HL-60/S4 treated with phorbol 12-myristate 13-acetate at 8.2 ng/mL for 4 days and 3 days (cell line): ENCODE measurements at regions not wholly inside any gene's neighbourhood (a gene's known extent, or its start where the extent isn't known, plus 50 kb on each side); places are given as distances from the start of the nearest gene placed in this dataset.
"Not testable (repeated sequence)": the region's sequence is repeated elsewhere in the genome, so short reads cannot be mapped to it uniquely, and the experiment has no call there.

ENCODE experiments used
- in situ Hi-C: fragments of 300-500 bp; cut with MboI; formaldehyde crosslinking; loops from 2 replicates; pipeline ENCODE4 v1.15.0; 2022; ENCODE audit warnings: low sequenced_read_pairs

DNA sequence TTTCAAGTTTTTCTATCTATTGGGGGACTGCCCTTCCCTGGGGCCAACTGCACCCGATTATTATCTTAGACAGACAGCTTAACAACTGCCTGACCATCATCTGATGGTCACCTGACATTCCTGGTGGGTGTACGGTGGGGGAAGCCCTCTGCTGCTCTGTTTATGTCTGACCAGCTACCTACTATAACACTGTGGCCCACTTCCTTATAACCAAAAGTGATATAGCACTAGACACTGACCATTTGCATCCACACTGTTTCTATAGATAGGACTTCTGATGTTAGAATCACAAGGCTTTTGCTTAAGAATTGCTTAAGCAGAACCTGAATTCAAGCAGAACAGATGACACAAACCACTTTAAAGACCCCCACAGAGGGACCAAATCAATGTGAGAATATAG, 110.5 kb upstream of the RAI14 start:
- in situ Hi-C loops, result loop anchor here (10.0 kb wide), 1 partner anchor 61 kb away; no protein-coding TSS in a partner anchor

DNA sequence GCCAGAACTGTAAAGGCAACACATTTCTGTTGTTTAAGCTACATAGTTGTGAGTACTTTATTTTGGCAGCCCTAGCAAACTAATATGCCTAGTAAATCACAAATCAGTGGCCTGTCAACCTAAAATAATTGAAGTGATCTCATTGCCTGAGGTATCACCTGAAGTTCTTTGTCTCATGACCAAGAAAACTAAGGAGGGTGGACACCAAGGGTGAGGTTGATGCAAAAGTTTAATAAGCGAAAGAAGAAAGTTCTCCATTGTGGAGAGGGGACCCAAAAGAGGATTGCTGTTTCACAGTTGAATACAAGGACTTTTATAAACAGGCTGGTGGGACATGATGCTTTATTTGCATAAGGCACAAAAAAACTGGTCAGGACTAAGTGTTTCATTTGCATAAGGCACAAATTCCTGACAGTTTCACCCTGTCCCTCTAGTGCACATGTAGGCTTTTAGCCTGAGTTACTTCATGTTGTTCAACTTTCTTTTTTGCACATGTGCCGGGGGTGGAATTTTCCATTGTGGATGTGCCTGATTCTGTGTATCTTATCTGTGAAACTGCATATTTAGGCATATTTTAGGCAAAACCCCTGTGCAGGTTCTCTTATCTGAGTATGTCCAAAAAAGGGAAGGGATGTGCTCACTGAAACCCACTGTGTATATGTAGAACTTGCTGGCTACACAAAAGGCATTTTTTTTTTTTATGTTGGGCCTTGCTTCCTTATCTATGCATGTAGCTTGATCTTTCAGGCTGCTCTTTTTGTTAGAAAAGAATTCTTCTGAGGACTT, 108.6 kb upstream of the RAI14 start:
- in situ Hi-C loops, result loop anchor here (10.0 kb wide), 1 partner anchor 63 kb away; no protein-coding TSS in a partner anchor

DNA sequence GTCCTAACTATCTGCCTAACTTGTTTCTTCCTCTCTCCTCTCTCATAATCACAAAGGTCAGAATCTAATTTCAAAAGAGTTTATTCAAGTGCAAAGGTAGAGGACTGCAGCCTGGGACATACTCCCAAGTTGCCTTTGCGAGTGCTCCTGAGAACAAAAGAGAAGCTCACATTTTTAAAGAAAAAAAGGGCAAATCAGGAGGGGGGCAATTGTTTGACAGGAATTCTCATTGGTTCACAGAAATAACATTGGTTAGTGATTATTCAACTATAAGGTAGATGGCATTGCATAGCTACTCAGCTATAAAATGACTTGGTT, 108.1 kb upstream of the RAI14 start:
- in situ Hi-C loops, result loop anchor here (10.0 kb wide), 1 partner anchor 63 kb away; no protein-coding TSS in a partner anchor

DNA sequence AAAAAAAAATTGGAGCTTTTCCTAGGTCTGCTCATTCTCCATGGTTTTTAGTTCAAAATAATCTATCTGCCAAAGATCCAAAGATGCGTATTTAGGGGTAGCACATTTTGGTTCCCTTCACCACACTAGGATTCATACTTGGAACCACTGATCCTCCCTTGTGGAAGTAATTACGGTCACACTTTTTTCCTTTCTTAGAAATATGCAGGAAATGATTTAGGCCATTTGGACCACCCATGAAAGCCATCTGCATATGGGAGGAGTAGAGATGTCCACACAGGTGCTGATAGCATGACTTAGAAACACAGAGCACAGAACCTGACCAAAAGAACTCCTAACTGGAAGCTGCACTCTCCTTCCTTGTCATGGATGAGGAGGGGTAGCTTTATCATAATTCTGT, 105.9 kb upstream of the RAI14 start:
- in situ Hi-C loops, result no loop called here

DNA sequence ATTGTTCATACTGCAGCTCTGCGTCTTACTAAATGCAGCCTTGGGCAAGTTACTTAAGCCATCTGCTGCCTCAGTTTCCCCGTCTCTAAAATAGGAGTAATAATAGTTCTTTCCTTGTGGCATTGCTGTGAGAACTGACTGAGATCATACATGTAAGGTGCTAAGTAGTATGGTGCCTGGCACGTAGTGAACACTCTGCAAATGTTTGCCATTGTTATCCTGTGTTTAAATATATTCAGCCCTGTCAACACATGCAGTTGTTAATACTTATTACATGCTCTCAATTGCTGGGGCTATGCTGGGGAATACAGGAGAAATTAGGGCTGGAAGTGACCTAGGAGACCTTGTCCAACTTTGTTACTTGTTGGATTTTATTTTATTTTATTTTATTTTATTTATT, 105.2 kb upstream of the RAI14 start:
- in situ Hi-C loops, result no loop called here

DNA sequence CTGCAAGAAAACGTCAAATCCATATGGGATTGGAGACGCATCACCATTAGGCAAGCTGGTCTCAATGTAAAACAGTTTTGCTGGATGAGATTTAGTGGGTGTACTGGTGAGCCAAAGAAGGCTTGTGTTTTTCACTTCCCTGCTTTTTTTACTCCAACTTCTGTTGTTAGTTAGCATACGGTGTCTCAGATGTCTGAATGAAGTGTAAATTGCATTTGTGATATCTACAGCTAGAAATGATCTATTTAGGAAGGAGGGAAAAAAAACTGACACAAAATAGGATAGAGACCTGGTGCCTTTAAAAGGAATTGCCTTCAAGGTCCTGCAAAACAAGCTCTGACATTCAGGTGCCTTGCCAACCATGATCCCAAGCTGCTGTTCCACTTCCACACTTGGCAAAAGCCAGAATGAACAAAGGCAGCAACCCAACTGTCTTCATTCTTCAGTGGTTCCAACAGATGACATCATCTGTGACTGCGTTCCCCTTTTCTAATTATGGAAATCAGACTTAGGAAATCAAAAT, 104.2 kb upstream of the RAI14 start:
- in situ Hi-C loops, result no loop called here

DNA sequence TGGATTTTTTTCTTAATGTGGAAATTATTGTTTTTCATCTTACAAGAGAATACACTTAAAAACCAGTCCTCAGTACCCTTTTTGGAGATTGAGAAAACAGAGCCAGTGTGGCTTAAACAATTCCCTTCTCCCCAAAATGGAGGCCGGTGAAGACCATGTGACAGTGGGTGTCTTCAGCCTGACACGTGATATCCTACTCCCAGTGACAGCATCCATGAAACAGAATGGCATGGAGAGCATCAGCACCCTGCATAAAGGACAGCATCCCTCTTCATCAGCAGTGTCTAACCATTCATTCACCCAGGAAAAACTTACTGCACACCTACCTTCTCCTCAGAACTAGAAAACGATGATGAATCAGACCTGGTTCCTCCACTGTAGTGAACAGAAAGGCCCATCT, 103.4 kb upstream of the RAI14 start:
- in situ Hi-C loops, result no loop called here

DNA sequence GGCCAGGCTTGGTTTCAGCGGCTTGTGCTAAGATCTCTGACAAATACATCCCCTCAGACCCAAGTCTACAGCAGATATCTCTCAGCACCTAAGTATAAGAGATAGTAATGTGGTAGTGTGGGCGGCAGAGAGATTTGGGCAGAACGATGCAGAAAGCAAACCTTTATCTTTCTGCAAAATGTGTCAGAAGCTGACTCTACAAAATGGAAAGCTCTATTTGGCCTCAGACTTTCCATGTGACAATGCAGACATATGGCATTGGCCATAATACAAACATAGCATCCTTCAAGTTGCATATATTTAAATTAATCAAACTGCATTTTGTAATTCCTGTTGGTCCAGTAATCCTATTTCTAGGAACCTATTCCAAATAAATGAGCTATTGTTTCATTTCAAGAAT, 102.5 kb upstream of the RAI14 start:
- in situ Hi-C loops, result no loop called here

DNA sequence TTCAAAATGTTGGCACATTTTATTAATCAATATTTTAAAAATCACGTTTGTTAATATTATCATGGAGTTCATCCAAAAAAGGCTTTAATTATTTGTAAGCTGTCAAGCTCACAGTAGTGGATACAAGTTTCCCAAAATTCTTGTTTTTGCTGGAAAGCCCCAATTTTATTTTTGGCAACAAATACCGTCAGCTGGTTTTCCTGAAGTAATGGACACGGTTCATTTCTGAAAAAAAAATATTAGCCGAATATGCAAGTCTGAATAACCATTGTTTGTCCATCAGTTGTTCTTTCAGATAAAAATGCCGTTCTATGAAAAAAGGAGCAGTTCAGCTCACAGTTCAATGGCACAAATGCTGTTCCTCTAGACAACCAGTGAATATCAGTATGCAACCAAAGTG, 101.5 kb upstream of the RAI14 start:
- in situ Hi-C loops, result no loop called here

DNA sequence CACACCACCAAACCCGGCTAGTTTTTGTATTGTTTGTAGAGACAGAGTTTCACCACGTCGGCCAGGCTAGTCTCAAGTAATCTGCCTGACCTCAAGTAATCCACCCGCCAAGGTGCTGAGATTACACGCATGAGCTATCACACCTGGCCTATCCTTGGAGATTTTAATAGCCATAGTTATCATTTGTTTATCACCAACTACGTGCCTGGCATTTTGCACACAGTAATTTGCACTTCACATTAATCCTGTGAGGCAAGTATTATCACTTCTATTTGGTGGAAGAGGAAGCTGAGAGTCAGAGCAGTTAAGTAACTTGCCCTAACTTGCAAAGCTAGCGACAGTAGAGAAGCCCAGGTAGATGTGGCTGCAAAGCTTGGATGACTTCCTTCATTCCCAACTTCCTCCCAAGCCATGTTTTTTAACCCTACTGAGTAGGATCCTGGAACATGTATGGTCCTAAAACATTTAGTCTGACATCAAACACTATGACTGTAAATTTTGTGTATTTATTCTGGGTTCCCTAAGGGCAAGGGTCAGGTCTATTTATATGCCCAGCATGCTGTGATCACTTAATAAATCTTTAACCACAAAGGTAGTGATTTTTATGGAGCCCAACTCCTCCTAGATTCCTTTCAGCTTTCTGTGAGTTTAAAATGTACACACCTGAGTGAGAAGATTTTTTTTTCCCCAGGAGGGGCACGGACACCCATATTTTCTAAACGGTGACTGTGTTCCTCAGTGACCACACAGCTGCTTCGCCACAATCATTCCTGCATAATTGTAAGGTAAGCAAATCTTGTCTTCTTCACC, 100.2 kb upstream of the RAI14 start:
- in situ Hi-C loops, result no loop called here

DNA sequence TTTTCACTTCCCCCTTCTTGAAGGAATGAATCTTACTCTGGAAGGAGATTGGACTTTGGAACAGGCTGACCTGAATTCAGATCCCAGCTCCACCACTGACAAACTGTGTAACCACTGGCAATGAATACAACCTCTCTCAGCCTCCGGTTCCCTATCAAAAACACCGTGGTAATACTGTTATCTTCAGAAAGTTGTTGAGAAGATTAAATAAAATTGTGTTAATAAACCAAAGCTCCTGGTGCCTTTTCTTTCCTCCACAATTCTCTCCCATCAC, 99.7 kb upstream of the RAI14 start:
- in situ Hi-C loops, result no loop called here

DNA sequence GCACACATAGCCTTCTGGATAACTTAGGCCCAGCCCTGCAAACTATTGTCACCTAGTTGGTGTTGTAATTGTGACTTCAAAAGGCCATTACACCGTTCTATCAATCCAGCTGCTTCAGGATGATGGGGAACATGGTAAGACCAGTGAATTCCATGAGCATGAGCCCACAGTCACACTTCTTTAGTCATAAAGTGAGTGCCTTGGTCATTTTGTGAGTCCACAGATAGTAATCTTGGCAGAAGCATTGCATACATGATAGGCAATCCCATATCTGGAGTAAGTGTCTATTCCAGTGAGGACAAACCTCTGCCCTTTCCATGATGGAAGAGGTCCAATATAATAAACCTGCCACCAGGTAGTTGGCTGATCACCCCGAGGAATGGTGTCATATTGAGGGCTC, 94.5 kb upstream of the RAI14 start:
- in situ Hi-C loops, result not testable (repeated sequence)

DNA sequence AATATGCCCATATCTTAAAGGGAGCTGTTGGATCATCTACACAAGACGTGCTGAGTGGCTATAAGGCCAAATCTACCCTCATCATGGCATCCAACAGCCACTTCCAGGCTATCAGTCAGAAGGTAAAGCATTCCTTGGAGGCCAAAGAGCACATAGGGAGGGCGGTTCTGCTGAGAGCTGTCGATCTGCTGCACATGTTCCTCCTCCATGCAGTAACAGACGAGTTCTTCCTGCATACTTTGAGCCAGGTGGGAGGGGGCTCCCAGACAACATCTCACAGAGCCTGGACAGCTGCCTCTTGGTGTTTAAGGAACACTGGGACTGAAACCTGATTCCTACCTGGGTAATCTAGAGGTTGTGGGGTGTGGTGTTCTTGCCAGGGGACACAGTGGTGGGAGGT, 93.3 kb upstream of the RAI14 start:
- in situ Hi-C loops, result no loop called here

DNA sequence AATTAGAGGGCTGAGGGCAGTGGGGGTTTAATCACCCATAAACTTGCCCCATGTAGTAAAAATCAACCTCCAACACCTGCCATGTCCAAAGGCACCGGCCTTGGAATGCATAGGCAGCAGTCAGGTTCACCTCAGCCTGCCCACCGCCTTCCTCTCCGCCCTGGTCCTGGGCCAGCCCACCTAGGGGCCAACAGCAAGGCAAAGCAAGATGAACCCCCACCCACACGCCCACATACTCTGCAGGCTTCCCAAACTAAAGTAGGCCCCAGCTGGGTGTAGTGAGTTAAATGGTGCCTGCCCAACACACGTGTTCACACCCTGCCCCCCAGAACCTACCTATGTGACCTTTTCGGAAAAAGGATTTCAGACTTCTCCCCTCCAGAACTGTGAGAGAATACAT, 92.9 kb upstream of the RAI14 start:
- in situ Hi-C loops, result no loop called here

DNA sequence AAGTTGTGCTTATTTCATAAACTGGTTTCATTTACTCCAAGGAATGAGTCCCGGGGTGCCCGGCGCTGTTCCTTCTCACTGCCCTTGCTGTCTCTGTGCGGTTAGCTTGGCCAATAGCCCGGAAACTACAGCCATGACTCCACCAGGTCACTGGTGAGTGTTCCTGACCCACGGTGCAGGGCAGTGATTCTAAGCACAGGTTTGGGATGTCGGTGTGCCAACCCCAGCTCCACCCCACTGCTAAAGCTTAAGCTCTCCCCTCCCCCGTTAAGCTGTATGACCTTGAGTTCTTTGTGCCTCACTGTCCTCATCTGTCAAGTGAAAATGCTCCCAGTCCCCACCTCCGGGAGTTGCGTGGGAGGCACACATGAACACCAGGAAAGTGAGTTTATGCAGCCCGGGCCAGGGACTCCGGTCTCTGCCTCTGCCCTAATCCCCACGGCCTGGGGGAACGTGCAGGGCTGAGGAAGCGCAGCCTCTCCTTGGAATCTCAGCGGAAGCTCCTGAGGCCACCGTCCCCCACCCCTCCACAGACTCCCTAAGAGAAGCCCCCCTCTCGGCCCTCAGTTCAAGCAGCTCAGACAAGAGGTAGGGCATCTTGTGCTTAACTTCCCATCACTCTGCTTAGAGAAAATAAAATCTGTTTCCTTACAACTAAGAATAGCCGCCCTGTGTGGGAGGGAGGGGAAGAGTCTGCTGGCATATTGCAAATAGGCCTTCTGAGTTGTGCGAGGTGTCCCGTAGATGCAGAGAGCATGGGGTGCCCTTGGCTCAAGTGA, 92.0 kb upstream of the RAI14 start:
- in situ Hi-C loops, result no loop called here

DNA sequence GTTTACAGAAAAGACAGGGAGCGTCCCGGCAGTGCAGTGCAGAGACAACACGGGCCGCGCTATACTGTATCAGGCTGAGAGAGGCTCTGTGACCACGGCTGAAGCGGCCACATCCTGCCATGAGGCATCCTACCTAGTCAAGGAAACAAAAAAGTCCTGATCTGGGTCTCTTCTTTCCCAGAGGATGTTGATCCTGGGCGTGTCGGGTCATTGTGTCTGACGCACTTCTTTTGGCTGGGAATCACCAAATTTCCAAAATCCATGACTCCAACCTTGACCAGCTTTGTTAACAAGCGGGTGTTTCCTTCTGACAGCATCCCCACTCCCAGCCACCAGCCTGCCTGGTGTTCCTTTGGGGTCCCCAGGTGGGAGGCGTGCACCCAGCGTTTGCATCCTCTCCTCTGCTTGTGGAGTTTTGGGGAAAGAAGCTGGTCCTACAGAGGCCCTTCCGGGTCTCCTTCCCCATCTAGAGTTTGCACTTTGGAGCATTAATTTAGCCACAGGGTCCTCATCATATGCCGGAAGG, 91.4 kb upstream of the RAI14 start:
- in situ Hi-C loops, result no loop called here

DNA sequence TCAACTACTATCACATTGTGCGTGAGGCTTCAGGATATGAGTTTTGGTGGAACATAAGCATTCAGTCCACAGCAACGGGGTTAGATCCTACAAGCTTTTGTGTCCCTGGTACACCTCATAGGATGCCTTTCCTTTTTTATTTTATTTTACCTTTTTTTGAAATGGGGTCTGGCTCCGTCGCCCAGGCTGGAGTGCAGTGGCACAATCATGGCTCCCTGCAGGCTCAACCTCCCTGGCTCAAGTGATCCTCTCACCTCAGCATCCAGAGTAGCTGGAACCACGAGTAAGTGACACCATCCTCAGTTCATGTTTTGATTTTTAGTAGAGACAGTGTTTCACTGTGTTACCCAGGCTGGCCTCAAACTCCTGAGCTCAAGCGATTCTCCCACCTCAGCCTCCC, 86.0 kb upstream of the RAI14 start:
- in situ Hi-C loops, result no loop called here

DNA sequence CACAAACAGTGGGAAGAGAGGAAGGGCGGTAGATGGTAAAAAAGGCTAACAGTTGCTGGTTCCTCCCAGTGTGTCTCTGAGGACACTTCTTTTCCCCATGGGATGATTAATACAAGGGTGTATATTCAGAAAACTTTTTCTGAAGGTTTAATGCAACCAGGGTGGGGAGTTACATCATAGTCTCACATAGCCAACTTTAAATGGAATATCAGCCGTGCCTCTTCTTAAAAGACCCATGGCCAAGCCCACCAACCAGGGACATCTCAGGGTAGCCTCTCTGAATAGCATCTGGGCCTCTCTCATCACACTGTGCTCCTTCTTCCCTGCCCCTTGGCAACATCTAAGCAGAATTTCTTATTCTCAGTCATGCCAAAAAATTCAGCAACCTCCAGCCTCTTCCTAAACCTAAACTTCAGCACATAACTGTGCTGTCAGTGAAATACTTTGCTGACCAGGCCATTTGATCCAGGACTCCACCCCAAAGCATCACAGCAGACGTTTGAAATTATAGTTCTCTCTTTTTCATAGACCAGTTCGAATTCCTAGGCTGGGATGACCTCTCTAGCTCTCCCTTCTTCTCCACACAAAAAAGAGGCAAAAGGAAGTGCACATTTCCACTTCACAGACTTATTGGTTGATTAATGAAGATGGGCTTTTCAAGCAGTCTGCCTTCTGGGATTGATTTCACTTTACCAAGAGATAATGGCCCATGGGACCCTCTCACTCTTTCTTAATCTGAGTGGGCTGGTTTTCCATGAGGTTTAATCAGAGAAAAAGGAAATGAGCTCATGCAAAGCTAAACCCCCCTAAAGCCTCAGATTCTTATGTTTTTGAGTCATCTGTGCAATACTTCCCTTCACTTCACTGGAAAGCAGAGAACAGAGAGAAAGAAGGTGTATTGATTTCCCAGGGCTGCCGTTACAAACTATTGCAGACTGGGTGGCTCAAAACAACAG, 85.1 kb upstream of the RAI14 start:
- in situ Hi-C loops, result no loop called here

DNA sequence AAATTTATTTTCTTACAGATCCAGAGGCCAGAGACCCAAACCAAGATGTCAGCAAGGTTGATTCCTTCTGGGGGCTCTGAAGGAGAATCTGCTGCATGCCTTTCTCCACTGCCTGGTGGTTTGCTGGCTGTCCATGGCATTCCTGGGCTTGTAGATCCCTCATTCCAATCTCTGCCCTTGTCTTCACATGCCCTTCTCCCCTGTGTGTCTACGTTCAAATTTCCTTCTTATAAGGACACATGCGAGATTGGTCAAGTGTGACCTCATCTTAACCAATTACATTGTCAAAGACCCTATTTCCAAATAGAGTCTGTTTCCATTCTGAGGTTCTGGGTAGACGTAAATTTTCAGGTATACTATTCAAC, 84.5 kb upstream of the RAI14 start:
- in situ Hi-C loops, result no loop called here

DNA sequence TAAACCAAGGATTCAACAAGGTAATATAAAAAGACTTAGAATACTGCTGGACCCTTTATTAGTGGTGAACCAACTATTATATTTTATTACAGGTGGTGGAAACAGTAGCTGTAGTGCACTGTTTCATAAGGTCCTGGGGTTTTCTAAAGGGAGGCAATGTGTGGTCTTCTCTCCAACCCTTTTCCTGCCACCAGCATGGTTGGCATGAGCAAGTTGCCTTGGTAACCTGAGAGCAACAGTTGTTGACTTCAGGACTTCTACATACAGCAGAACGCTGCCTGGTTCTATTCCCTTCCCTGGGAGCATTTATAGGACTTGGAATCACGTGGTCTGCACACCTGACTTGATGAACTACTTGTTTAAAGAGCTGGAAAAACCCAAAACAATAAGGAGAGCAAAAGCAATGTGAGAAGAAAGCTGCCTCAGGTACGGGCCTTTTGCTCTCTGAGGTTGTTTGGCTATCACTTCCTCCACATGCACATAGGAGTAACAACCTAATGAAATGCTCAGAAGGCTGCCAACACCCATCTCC, 81.1 kb upstream of the RAI14 start:
- in situ Hi-C loops, result no loop called here
